RWPE1 (cell line): ENCODE measurements at regions not wholly inside any gene's neighbourhood (a gene's known extent, or its start where the extent isn't known, plus 50 kb on each side); places are given as distances from the start of the nearest gene placed in this dataset.

Source experiments
- CTCF ChIA-PET: fragments of 350-600 bp; sonication (Branson Sonifier 250); formaldehyde crosslinking; extraction: SDS; loops from one replicate; lab custom pipeline; 2021; lab: Yijun Ruan, JAX
- POLR2A ChIA-PET: fragments of 400-600 bp; formaldehyde crosslinking; extraction: SDS; loops from one replicate; lab custom pipeline; 2020; ENCODE audit warnings: antibody characterized with exemption; ENCODE audit not compliant: low non-redundant PET; lab: Yijun Ruan, JAX
- DNase-seq: peaks from one replicate; pipeline ENCODE4 v3.0.0; 2012; ENCODE audit warnings: low spot score
- H3K27ac ChIP-seq: fragments of 450-650 bp; 2 replicates; pipeline ENCODE4 v1.5.1; 2017
- TF ChIP-seq, protein P1 (sequence below): fragments of 450-650 bp; conservative IDR thresholded peaks from 2 replicates; pipeline ENCODE4 v1.5.1; 2017; ENCODE audit warnings: low read depth, mild to moderate bottlenecking

DNA sequence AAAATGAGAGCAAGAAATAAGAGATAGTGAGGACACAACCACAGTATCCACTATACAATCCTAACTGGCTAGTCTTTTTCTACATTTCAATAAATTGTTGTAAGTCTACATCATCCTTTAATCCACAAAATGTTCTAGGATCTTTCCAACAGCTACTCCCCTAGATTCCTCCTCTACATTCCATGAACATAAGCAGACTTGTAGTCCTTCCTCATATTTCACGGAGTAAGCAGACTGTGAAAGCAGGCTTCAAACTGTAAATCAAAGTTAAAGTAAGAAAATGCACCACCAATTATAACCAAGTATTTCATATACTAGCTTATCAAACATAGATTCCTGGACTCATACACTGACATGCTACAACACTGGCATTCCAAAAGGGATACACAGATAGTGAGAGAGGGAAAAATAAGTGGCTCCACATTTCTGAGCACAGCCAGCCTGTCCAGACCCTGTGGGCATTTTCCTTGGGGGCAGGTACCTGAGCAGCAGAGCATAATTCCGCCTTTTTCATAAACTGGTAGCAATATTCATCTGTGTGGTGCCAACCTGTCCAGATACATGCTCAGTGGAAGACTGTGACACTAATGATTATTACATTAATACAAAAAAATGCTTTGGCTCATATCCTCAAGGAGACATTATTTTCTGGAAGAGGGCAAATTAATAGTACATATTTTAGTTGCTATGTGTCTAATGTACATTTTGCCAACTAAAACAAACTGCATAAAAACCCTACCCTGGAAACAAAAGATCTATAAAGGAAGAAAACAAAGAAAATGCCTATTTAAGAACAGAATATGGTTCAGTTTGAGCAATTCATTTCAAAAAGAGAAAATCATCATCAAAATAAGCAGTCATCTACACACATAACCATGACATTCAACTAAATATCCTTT lies 113.3 kb upstream of the FSCB start:
- TF ChIP-seq, protein P1, sequence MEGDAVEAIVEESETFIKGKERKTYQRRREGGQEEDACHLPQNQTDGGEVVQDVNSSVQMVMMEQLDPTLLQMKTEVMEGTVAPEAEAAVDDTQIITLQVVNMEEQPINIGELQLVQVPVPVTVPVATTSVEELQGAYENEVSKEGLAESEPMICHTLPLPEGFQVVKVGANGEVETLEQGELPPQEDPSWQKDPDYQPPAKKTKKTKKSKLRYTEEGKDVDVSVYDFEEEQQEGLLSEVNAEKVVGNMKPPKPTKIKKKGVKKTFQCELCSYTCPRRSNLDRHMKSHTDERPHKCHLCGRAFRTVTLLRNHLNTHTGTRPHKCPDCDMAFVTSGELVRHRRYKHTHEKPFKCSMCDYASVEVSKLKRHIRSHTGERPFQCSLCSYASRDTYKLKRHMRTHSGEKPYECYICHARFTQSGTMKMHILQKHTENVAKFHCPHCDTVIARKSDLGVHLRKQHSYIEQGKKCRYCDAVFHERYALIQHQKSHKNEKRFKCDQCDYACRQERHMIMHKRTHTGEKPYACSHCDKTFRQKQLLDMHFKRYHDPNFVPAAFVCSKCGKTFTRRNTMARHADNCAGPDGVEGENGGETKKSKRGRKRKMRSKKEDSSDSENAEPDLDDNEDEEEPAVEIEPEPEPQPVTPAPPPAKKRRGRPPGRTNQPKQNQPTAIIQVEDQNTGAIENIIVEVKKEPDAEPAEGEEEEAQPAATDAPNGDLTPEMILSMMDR: no peak
- DNase-seq: no peak
- POLR2A ChIA-PET: no interaction called here
- no peak overlapping the region for H3K27ac ChIP-seq
- CTCF ChIA-PET: no interaction called here

GRCh38 chr14:44616204-44616603 lies 109.1 kb upstream of the FSCB start:
- POLR2A ChIA-PET: no interaction called here

DNA sequence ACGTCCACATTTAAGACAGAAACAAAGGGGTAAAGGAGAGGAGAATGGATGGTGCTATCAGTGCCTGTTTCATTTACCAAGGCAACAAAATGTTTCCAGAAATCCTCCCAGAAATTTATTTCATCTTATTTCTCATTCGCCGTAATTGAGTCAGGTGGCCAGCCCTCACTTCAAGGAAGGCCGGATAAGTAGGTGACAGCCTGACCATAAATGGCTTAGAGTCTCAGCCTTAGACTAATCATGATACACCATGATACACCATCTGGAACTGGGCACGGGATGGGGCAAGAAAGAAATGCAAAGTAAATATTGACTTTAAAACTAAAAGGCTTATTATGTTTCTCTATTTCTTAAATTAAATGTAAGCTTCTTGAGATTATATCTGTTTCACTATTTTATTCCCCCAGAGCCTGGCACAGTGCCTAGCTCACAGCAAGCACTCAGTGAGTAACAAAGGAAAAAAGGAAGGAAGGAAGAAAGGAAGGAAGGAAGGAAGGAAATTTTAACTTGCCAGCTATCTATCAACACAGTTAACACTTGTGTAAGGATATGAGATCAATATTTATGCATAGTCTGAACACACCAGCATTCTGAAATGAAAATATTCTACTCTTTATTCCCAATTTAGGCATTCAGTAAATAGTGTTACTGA lies 106.1 kb upstream of the FSCB start:
- TF ChIP-seq, protein P1: no peak
- CTCF ChIA-PET: no interaction called here
- DNase-seq: no peak
- POLR2A ChIA-PET: no interaction called here
- no peak overlapping the region for H3K27ac ChIP-seq

More at GRCh38 chr14:44616204-44616603, 109.1 kb upstream of the FSCB start:
- no peak for DNase-seq
- CTCF ChIA-PET: no interaction called here
- H3K27ac ChIP-seq: no peak overlapping the region
- TF ChIP-seq, protein P1: no peak

DNA sequence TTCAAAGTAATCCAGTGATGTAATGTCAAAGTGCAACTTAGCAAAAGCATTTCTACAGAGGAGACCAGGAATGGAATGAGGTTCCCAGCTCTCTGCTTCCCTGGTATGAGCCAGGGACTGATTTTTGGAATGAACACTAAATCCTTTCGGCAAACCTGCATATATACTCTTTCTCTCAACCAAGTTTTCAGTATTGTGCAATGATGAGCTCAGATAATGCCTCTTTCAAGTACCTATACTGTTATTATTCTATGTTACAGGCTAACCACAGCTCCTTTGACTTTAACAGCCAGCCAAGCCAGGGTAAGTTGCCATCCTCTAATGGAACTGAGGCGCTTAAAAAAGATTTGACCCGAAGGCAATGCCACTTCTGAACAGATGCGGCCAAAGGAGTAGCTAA lies 104.9 kb upstream of the FSCB start:
- ChIA-PET POLR2A (no interaction called here), CTCF (no interaction called here)
- no peak for DNase-seq
- no peak overlapping the region for H3K27ac ChIP-seq
- TF ChIP-seq, protein P1: no peak

- ChIA-PET CTCF (interaction anchor here (0.6 kb wide), 1 partner anchor 16 kb away, joined by 4 read pairs; no protein-coding TSS in a partner anchor), POLR2A (no interaction called here)
- TF ChIP-seq, protein P1: no peak
- DNase-seq: no peak
- H3K27ac ChIP-seq: no peak overlapping the region
These were observed 102.9 kb upstream of the FSCB start for GRCh38 chr14:44609876-44610510.

DNA sequence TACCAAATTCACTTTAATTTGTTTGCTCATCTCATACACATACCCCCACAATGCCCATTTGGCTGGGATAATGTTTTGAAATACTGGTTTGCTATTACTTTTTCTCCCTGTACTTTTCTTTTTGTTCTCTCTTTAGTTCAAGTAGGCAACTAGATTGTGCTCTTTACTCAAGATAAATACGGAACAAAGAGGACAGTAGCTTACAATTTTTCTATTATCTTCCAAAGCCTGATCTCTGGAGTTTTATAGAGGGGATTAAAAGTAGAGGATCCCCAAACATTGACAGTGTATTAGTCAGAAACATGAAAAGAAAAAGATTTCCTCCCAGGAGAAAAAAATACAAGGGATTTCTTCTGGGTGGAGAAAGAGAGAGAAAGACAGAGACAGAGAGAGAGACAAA lies 102.1 kb upstream of the FSCB start:
- POLR2A ChIA-PET: no interaction called here
- no peak for DNase-seq
- TF ChIP-seq, protein P1: no peak
- no peak overlapping the region for H3K27ac ChIP-seq
- CTCF ChIA-PET: interaction anchor here (0.6 kb wide), 1 partner anchor 16 kb away, joined by 4 read pairs; no protein-coding TSS in a partner anchor
